Upper lobe of left lung (tissue), 4 donors: ENCODE measurements at regions not wholly inside any gene's neighbourhood (a gene's known extent, or its start where the extent isn't known, plus 50 kb on each side); places are given as distances from the start of the nearest gene placed in this dataset.

ENCODE experiments used
- CTCF ChIP-seq, 6 experiments: fragments of 450-650 bp in 4 of 6; fragments of 200-600 bp in 2 of 6; sonication (generic) in 2 of 6; IDR thresholded peaks; one replicate each; pipeline ENCODE4 v1.5.1; 2016 to 2019; ENCODE audit warnings: antibody characterized with exemption in 6 of 6
- POLR2AphosphoS5 ChIP-seq, 2 donors: sonication (generic); formaldehyde crosslinking; IDR thresholded peaks; one replicate each; pipeline ENCODE4 v1.5.1; 2017; ENCODE audit warnings: antibody characterized with exemption in 2 of 2

- TF ChIP-seq POLR2AphosphoS5 (IDR thresholded peaks at IDR 0.05) (no peak), CTCF (IDR thresholded peaks at IDR 0.05) (no peak)
Observed at GRCh38 chr1:55413286-55413685, 198.1 kb upstream of the USP24 start.
